Ishikawa (cell line): ENCODE measurements at regions not wholly inside any gene's neighbourhood (a gene's known extent, or its start where the extent isn't known, plus 50 kb on each side); places are given as distances from the start of the nearest gene placed in this dataset.

ENCODE experiments used
- CEBPB ChIP-seq: IDR thresholded peaks from 2 replicates; pipeline ENCODE4 v1.6.1; 2012
- CREB1 ChIP-seq: IDR thresholded peaks from 2 replicates; pipeline ENCODE4 v1.6.1; 2012; ENCODE audit warnings: low read depth
- EGR1 ChIP-seq: IDR thresholded peaks from 2 replicates; pipeline ENCODE4 v1.6.1; 2012
- EP300 ChIP-seq: IDR thresholded peaks from 2 replicates; pipeline ENCODE4 v1.6.1; 2012; ENCODE audit warnings: borderline replicate concordance
- FOXM1 ChIP-seq: IDR thresholded peaks from 2 replicates; pipeline ENCODE4 v1.6.1; 2012; ENCODE audit warnings: low read depth, borderline replicate concordance
- NFIC ChIP-seq: IDR thresholded peaks from 2 replicates; pipeline ENCODE4 v1.6.1; 2012
- RAD21 ChIP-seq: IDR thresholded peaks from 2 replicates; pipeline ENCODE4 v1.6.1; 2012; ENCODE audit warnings: low read depth
- TAF1 ChIP-seq: IDR thresholded peaks from 2 replicates; pipeline ENCODE4 v1.6.1; 2012; ENCODE audit warnings: low read depth, mild to moderate bottlenecking
- TCF12 ChIP-seq: IDR thresholded peaks from 2 replicates; pipeline ENCODE4 v1.6.1; 2012; ENCODE audit warnings: low read depth
- TEAD4 ChIP-seq: IDR thresholded peaks from 2 replicates; pipeline ENCODE4 v1.6.1; 2012
- YY1 ChIP-seq: IDR thresholded peaks from 2 replicates; pipeline ENCODE4 v1.6.1; 2012; ENCODE audit warnings: low read depth
- ZBTB7A ChIP-seq: IDR thresholded peaks from 2 replicates; pipeline ENCODE4 v1.6.1; 2012; ENCODE audit warnings: low read depth
- TF ChIP-seq, protein P1 (sequence below): IDR thresholded peaks from 2 replicates; pipeline ENCODE4 v1.6.1; 2012
- TF ChIP-seq, protein P2 (sequence below): IDR thresholded peaks from 2 replicates; pipeline ENCODE4 v1.6.1; 2012; ENCODE audit warnings: low read depth, mild to moderate bottlenecking
- TF ChIP-seq, protein P3 (sequence below): IDR thresholded peaks from 2 replicates; pipeline ENCODE4 v1.6.1; 2012

DNA sequence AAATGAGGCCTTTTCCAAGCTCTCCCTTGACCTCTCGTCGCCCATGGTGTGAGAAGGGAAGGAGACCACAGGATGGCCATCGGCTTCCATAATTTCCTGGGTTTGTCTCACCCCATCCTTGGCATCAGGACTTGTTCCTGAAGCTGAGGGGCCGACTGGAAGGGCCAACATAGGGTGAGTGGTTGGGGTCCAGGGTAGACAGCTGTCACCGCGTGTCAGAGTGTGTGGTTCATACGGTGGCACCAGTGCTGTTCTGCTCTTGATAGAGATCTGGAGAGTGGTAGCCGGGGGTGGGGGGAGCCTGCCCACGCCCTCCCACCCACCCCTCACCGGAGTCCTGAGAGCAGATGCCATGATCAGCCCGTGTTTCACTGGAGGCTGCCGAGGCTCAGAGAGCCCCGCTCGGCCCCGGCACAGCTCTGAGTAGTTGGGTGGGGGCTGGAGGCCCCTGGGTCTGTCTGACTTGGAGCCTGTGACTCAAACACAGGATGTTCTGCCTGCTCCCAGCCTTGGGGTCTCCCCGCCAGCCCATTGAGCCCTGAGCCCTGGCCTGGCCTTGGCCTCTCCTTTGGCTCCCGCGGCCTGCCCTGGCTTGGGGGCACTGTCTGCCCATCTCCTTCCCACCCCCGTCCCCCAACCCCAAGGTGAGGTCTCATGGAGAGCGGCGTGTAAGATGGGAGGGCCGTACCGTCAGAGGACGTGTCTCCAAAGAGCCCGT is 53.1 kb upstream of the IER5L start:
- TF ChIP-seq EP300: no peak
- no peak for TF ChIP-seq TAF1
- TF ChIP-seq, protein P1, sequence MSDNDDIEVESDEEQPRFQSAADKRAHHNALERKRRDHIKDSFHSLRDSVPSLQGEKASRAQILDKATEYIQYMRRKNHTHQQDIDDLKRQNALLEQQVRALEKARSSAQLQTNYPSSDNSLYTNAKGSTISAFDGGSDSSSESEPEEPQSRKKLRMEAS: no peak
- TF ChIP-seq, protein P2, sequence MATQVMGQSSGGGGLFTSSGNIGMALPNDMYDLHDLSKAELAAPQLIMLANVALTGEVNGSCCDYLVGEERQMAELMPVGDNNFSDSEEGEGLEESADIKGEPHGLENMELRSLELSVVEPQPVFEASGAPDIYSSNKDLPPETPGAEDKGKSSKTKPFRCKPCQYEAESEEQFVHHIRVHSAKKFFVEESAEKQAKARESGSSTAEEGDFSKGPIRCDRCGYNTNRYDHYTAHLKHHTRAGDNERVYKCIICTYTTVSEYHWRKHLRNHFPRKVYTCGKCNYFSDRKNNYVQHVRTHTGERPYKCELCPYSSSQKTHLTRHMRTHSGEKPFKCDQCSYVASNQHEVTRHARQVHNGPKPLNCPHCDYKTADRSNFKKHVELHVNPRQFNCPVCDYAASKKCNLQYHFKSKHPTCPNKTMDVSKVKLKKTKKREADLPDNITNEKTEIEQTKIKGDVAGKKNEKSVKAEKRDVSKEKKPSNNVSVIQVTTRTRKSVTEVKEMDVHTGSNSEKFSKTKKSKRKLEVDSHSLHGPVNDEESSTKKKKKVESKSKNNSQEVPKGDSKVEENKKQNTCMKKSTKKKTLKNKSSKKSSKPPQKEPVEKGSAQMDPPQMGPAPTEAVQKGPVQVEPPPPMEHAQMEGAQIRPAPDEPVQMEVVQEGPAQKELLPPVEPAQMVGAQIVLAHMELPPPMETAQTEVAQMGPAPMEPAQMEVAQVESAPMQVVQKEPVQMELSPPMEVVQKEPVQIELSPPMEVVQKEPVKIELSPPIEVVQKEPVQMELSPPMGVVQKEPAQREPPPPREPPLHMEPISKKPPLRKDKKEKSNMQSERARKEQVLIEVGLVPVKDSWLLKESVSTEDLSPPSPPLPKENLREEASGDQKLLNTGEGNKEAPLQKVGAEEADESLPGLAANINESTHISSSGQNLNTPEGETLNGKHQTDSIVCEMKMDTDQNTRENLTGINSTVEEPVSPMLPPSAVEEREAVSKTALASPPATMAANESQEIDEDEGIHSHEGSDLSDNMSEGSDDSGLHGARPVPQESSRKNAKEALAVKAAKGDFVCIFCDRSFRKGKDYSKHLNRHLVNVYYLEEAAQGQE: no peak
- TF ChIP-seq, protein P3, sequence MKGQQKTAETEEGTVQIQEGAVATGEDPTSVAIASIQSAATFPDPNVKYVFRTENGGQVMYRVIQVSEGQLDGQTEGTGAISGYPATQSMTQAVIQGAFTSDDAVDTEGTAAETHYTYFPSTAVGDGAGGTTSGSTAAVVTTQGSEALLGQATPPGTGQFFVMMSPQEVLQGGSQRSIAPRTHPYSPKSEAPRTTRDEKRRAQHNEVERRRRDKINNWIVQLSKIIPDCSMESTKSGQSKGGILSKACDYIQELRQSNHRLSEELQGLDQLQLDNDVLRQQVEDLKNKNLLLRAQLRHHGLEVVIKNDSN: no peak
- TF ChIP-seq FOXM1: no peak
- TF ChIP-seq EGR1: no peak
- TF ChIP-seq CREB1: no peak

DNA sequence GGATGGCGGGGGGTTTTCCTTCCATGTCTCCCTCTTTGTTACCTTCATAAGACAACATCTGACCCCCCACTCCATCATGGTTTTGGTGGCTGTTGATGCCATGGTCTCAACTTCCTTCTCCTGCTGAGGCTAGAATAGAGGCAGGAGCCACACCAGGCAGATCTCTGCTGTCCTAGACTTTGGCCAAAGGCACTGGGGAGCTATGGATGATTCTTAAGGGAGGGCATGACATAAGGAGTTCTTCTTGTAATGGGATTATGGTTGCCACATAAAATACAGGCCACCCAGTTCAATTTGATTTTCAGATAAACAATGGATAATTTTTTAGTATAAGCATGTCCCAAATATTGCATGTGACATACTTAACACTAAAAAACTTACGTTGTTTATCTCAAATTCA is 52.2 kb upstream of the IER5L start:
- TF ChIP-seq, protein P2: no peak
- TF ChIP-seq CREB1 (no peak), EGR1 (no peak), YY1 (no peak), CEBPB (no peak), NFIC (no peak), EP300 (no peak), TAF1 (no peak), FOXM1 (no peak), TEAD4 (no peak), ZBTB7A (no peak), RAD21 (no peak), TCF12 (no peak)
- TF ChIP-seq, protein P3: no peak
- TF ChIP-seq, protein P1: no peak
